HepG2 (cell line): ENCODE measurements at regions not wholly inside any gene's neighbourhood (a gene's known extent, or its start where the extent isn't known, plus 50 kb on each side); places are given as distances from the start of the nearest gene placed in this dataset.

Experiments used
- AGO1 ChIP-seq: fragments of 200-400 bp; formaldehyde crosslinking; IDR thresholded peaks from 2 replicates; pipeline ENCODE4 v1.6.1; 2017; ENCODE audit warnings: mild to moderate bottlenecking, low read depth, low read length, moderate library complexity; ENCODE audit not compliant: poor library complexity, severe bottlenecking
- ESRRA ChIP-seq: sonication (generic); formaldehyde crosslinking; IDR thresholded peaks from 2 replicates; pipeline ENCODE4 v1.5.1; 2020; ENCODE audit warnings: mild to moderate bottlenecking, low read depth, missing genetic modification reagents
- RFX1 ChIP-seq: fragments of 450-650 bp; IDR thresholded peaks from 2 replicates; pipeline ENCODE4 v1.6.1; 2017
- TF ChIP-seq, protein P1 (sequence below): IDR thresholded peaks from 2 replicates; pipeline ENCODE4 v1.6.1; 2016
- TF ChIP-seq, protein P2 (sequence below): sonication (generic); formaldehyde crosslinking; IDR thresholded peaks from 2 replicates; pipeline ENCODE4 v1.4.0; 2020; ENCODE audit warnings: missing genetic modification reagents
- TF ChIP-seq, protein P3 (sequence below): sonication (generic); formaldehyde crosslinking; IDR thresholded peaks from 2 replicates; pipeline ENCODE4 v1.5.0; 2020; ENCODE audit warnings: mild to moderate bottlenecking, missing genetic modification reagents, moderate library complexity
- TF ChIP-seq, protein P4 (sequence below): sonication (generic); formaldehyde crosslinking; IDR thresholded peaks from 2 replicates; pipeline ENCODE4 v1.8.1; 2023; ENCODE audit warnings: missing genetic modification reagents, mild to moderate bottlenecking, borderline replicate concordance

DNA sequence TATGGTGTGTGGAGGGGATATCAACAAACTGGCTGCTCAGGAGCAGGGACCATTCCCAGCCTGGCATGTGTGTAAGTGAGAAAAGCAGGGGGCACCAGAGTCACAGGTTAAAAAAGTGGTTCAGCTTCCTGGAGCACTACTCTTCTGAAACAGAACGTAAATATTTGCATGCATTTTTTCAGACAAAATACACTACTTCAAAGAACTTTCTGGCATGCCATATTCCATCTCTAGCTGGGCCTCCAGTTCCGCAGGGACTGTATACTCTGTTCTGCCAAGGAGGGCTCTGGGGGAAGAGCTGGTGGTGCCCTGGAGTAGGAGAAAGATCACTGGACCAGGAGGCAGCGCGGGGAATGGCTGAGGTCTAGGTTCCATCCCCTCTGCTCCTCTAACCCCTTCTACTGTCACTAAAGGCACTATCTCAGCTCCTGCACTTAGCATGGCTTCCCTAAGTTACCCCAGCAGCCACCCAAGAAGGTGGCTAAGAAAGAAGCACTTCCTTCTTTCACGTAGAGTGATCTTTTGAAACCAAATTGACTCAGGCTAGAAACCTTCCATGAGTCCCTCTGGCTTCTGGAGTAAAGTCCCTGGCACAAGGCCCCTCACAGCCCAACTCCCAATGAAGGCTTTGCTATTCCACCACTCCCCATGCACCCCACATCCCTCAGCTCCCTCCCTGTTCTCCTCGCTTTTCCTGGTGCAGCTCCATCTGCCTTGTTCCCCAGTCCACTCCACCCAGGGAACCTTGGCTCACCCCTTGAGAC is 57.6 kb upstream of the CABLES1 start:
- TF ChIP-seq, protein P1, sequence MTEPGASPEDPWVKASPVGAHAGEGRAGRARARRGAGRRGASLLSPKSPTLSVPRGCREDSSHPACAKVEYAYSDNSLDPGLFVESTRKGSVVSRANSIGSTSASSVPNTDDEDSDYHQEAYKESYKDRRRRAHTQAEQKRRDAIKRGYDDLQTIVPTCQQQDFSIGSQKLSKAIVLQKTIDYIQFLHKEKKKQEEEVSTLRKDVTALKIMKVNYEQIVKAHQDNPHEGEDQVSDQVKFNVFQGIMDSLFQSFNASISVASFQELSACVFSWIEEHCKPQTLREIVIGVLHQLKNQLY (CRISPR knock-in tag), result no peak
- no peak for TF ChIP-seq ESRRA (CRISPR knock-in tag)
- no peak for TF ChIP-seq RFX1
- TF ChIP-seq, protein P2, sequence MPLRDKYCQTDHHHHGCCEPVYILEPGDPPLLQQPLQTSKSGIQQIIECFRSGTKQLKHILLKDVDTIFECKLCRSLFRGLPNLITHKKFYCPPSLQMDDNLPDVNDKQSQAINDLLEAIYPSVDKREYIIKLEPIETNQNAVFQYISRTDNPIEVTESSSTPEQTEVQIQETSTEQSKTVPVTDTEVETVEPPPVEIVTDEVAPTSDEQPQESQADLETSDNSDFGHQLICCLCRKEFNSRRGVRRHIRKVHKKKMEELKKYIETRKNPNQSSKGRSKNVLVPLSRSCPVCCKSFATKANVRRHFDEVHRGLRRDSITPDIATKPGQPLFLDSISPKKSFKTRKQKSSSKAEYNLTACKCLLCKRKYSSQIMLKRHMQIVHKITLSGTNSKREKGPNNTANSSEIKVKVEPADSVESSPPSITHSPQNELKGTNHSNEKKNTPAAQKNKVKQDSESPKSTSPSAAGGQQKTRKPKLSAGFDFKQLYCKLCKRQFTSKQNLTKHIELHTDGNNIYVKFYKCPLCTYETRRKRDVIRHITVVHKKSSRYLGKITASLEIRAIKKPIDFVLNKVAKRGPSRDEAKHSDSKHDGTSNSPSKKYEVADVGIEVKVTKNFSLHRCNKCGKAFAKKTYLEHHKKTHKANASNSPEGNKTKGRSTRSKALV (CRISPR knock-in tag), result no peak
- TF ChIP-seq, protein P3, sequence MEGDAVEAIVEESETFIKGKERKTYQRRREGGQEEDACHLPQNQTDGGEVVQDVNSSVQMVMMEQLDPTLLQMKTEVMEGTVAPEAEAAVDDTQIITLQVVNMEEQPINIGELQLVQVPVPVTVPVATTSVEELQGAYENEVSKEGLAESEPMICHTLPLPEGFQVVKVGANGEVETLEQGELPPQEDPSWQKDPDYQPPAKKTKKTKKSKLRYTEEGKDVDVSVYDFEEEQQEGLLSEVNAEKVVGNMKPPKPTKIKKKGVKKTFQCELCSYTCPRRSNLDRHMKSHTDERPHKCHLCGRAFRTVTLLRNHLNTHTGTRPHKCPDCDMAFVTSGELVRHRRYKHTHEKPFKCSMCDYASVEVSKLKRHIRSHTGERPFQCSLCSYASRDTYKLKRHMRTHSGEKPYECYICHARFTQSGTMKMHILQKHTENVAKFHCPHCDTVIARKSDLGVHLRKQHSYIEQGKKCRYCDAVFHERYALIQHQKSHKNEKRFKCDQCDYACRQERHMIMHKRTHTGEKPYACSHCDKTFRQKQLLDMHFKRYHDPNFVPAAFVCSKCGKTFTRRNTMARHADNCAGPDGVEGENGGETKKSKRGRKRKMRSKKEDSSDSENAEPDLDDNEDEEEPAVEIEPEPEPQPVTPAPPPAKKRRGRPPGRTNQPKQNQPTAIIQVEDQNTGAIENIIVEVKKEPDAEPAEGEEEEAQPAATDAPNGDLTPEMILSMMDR (CRISPR knock-in tag), result peak; percentile 83
- no peak for TF ChIP-seq AGO1
- TF ChIP-seq, protein P4, sequence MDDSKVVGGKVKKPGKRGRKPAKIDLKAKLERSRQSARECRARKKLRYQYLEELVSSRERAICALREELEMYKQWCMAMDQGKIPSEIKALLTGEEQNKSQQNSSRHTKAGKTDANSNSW, result no peak
